ENCODE measurements at regions not wholly inside any gene's neighbourhood (a gene's known extent, or its start where the extent isn't known, plus 50 kb on each side); places are given as distances from the start of the nearest gene placed in this dataset.

GRCh38 chr13:88764103-88764502, 1092.9 kb downstream of the SLITRK5 start:
- TF ChIP-seq ZNF112 (tag by site-specific recombination; IDR thresholded peaks at IDR 0.05): no peak
- TF ChIP-seq ZNF121 (tag by site-specific recombination; IDR thresholded peaks at IDR 0.05): no peak

Data from HEK293 (cell line).